Keratinocyte (primary cell): ENCODE measurements at regions not wholly inside any gene's neighbourhood (a gene's known extent, or its start where the extent isn't known, plus 50 kb on each side); places are given as distances from the start of the nearest gene placed in this dataset.

Experiments used
- DNase-seq: peaks from one replicate; pipeline ENCODE4 v3.0.0-alpha.2; 2011; ENCODE audit warnings: low read depth, missing footprints, low spot score
- FAIRE-seq: peaks from 2 replicates; lab custom pipeline; 2011; peaks lifted over from hg19 to GRCh38; lab: Jason Lieb, UNC
- H2AFZ ChIP-seq: 2 replicates; pipeline ENCODE4 v1.6.0; 2012; ENCODE audit warnings: low read length, control low read depth, inconsistent platforms; ENCODE audit not compliant: control insufficient read depth
- H3K27ac ChIP-seq: 2 replicates; pipeline ENCODE4 v1.5.1; 2011; ENCODE audit warnings: low read length; ENCODE audit not compliant: control insufficient read depth, insufficient read depth
- H3K27me3 ChIP-seq: 3 replicates; pipeline ENCODE4 v1.6.0; 2011; ENCODE audit warnings: low read length; ENCODE audit not compliant: control insufficient read depth, insufficient read depth; ENCODE audit errors: extremely low read depth
- H3K36me3 ChIP-seq, 2 experiments: 2 replicates in 1 of 2; 3 replicates in 1 of 2; pipeline ENCODE4 v1.5.1; 2011; ENCODE audit warnings: low read length in 2 of 2, mild to moderate bottlenecking in 1 of 2; ENCODE audit not compliant: control insufficient read depth in 2 of 2, insufficient read depth in 2 of 2; ENCODE audit errors: extremely low read depth in 1 of 2
- H3K4me1 ChIP-seq: 3 replicates; pipeline ENCODE4 v1.5.1; 2011; ENCODE audit warnings: low read length; ENCODE audit not compliant: control insufficient read depth, insufficient read depth; ENCODE audit errors: extremely low read depth
- H3K4me2 ChIP-seq: 3 replicates; pipeline ENCODE4 v1.6.0; 2011; ENCODE audit warnings: low read depth, low read length; ENCODE audit not compliant: control insufficient read depth, insufficient read depth; ENCODE audit errors: extremely low read depth
- H3K4me3 ChIP-seq, 3 experiments: fragments of 200-600 bp in 1 of 3; sonication (generic) in 1 of 3; 2 replicates in 2 of 3; 3 replicates in 1 of 3; pipeline ENCODE4 v1.5.1; 2011 to 2016; ENCODE audit warnings: low read length in 3 of 3, mild to moderate bottlenecking in 3 of 3, control low read depth in 2 of 3, inconsistent platforms in 1 of 3, low read depth in 1 of 3, mixed read lengths in 1 of 3, mixed run types in 1 of 3, moderate library complexity in 1 of 3; ENCODE audit not compliant: control insufficient read depth in 2 of 3, insufficient read depth in 2 of 3; ENCODE audit errors: extremely low read depth in 1 of 3
- H3K79me2 ChIP-seq: 2 replicates; pipeline ENCODE4 v1.6.0; 2012; ENCODE audit warnings: low read length; ENCODE audit not compliant: control insufficient read depth, insufficient read depth
- H3K9ac ChIP-seq: 3 replicates; pipeline ENCODE4 v1.6.0; 2011; ENCODE audit warnings: low read length; ENCODE audit not compliant: control insufficient read depth, insufficient read depth; ENCODE audit errors: extremely low read depth
- H3K9me1 ChIP-seq: 3 replicates; pipeline ENCODE4 v1.6.0; 2011; ENCODE audit warnings: low read length; ENCODE audit not compliant: control insufficient read depth, insufficient read depth; ENCODE audit errors: extremely low read depth
- H3K9me3 ChIP-seq: 2 replicates; pipeline ENCODE4 v1.5.1; 2012; ENCODE audit warnings: low read depth, low read length; ENCODE audit not compliant: control insufficient read depth
- H4K20me1 ChIP-seq: 3 replicates; pipeline ENCODE4 v1.6.0; 2011; ENCODE audit warnings: low read length; ENCODE audit not compliant: control insufficient read depth, insufficient read depth; ENCODE audit errors: extremely low read depth
- CTCF ChIP-seq, 3 experiments: IDR thresholded peaks in 1 of 3; conservative IDR thresholded peaks in 1 of 3; optimal IDR thresholded peaks in 1 of 3; 2 replicates in 2 of 3; 3 replicates in 1 of 3; pipeline versions ENCODE3 to v1.5.1; 2011; ENCODE audit warnings: low read length in 3 of 3, mild to moderate bottlenecking in 3 of 3, moderate library complexity in 2 of 3, control low read depth in 1 of 3, inconsistent platforms in 1 of 3; ENCODE audit not compliant: insufficient read depth in 2 of 3; ENCODE audit errors: extremely low read depth in 1 of 3
- EZH2 ChIP-seq: IDR thresholded peaks from one replicate; pipeline ENCODE4 v1.6.1; 2012; ENCODE audit warnings: inconsistent platforms, mild to moderate bottlenecking, low read length, moderate library complexity
- dilution Hi-C: fragments of 300-500 bp; cut with MboI; formaldehyde crosslinking; loops from one replicate; pipeline ENCODE4 v1.7.0; 2020; ENCODE audit warnings: low sequenced_read_pairs; ENCODE audit not compliant: extremely low pct_ligation_motif_present

- Histone ChIP-seq H3K36me3 (no peaks in the 10 kb centered on the region), H3K79me2 (no peaks in the 10 kb centered on the region), H3K4me1 (no peaks in the 10 kb centered on the region), H3K27me3 (no peaks in the 10 kb centered on the region), H3K9me3 (no peaks in the 10 kb centered on the region), H2AFZ (no peak overlapping the region), H3K27ac (no peak overlapping the region), H3K4me3 (no peak overlapping the region), H3K4me2 (no peak overlapping the region), H4K20me1 (no peaks in the 10 kb centered on the region), H3K9ac (no peak overlapping the region), H3K9me1 (no peaks in the 10 kb centered on the region)
- no peak for FAIRE-seq
- no peak for TF ChIP-seq EZH2
- no peak for DNase-seq
- dilution Hi-C loops, result no loop called here
Observed at GRCh38 chr3:137944593-137944992, 65.4 kb upstream of the CLDN18 start.

- FAIRE-seq (peak; percentile 55), DNase-seq (peak; percentile 45)
- H3K4me3 ChIP-seq, result no peak overlapping the region
- H3K4me2 ChIP-seq, result no peak overlapping the region
- H3K79me2 ChIP-seq, result no peaks in the 10 kb centered on the region
- dilution Hi-C loops, result no loop called here
- no peak overlapping the region for H3K9ac ChIP-seq
- no peak for TF ChIP-seq EZH2
- peak; percentile 61 to 74 (median 63) for TF ChIP-seq CTCF (optimal IDR thresholded peaks at IDR 0.05 in 1 of 3, IDR thresholded peaks at IDR 0.05 in 1 of 3, conservative IDR thresholded peaks at IDR 0.05 in 1 of 3; ENCODE audit: extremely low read depth in 1 of 3, insufficient read depth in 2 of 3, low read length in 3 of 3)
- no peaks in the 10 kb centered on the region for H3K4me1 ChIP-seq
- H3K9me1 ChIP-seq, result no peaks in the 10 kb centered on the region
- no peaks in the 10 kb centered on the region for H3K9me3 ChIP-seq
- H3K27me3 ChIP-seq, result no peaks in the 10 kb centered on the region
- no peaks in the 10 kb centered on the region for H3K36me3 ChIP-seq
- no peak overlapping the region for H2AFZ ChIP-seq
- no peaks in the 10 kb centered on the region for H4K20me1 ChIP-seq
- no peak overlapping the region for H3K27ac ChIP-seq
Observed at GRCh38 chr3:137946356-137946973, 63.5 kb upstream of the CLDN18 start.

GRCh38 chr3:137947117-137947516 is 62.8 kb upstream of the CLDN18 start:
- dilution Hi-C loops, result no loop called here
- H3K4me3 ChIP-seq, result no peak overlapping the region
- no peak overlapping the region for H3K27ac ChIP-seq
- no peak overlapping the region for H3K9ac ChIP-seq
- no peak overlapping the region for H2AFZ ChIP-seq
- DNase-seq (no peak), FAIRE-seq (no peak)
- H3K9me1 ChIP-seq, result no peaks in the 10 kb centered on the region
- no peaks in the 10 kb centered on the region for H3K36me3 ChIP-seq
- no peak for TF ChIP-seq EZH2
- TF ChIP-seq CTCF (optimal IDR thresholded peaks at IDR 0.05 in 1 of 3, IDR thresholded peaks at IDR 0.05 in 1 of 3, conservative IDR thresholded peaks at IDR 0.05 in 1 of 3; ENCODE audit: extremely low read depth in 1 of 3, insufficient read depth in 2 of 3, low read length in 3 of 3), result no peak
- H3K9me3 ChIP-seq, result no peaks in the 10 kb centered on the region
- no peaks in the 10 kb centered on the region for H3K4me1 ChIP-seq
- no peak overlapping the region for H3K4me2 ChIP-seq
- no peaks in the 10 kb centered on the region for H4K20me1 ChIP-seq
- H3K79me2 ChIP-seq, result no peaks in the 10 kb centered on the region
- H3K27me3 ChIP-seq, result no peaks in the 10 kb centered on the region
